ENCODE measurements at regions not wholly inside any gene's neighbourhood (a gene's known extent, or its start where the extent isn't known, plus 50 kb on each side); places are given as distances from the start of the nearest gene placed in this dataset.

- no peak for TF ChIP-seq CTCF (IDR thresholded peaks at IDR 0.05)
- TF ChIP-seq POLR2AphosphoS5 (IDR thresholded peaks at IDR 0.05): no peak
- TF ChIP-seq EP300 (IDR thresholded peaks at IDR 0.05; ENCODE audit: low read depth): no peak
- TF ChIP-seq POLR2A (IDR thresholded peaks at IDR 0.05): no peak
These were observed 62.6 kb upstream of the TNFRSF21 start for GRCh38 chr6:47372318-47372717.

Measured in transverse colon (tissue), 4 donors.